IMR-90 (cell line): ENCODE measurements at regions not wholly inside any gene's neighbourhood (a gene's known extent, or its start where the extent isn't known, plus 50 kb on each side); places are given as distances from the start of the nearest gene placed in this dataset.

Source experiments
- ATAC-seq: fragments of 200-7000 bp; cut with Tn5 transposase; 2 replicates; pipeline ENCODE4 v1.9.1; 2020; ENCODE audit warnings: low read depth, mild to moderate bottlenecking, moderate library complexity
- BruUV-seq: library from RNA; stranded (reverse); fragments of 400-500 nt; replicated peaks from 2 replicates; lab custom pipeline; 2021; lab: Mats Ljungman, UMichigan
- CTCF ChIA-PET: fragments of 300-600 bp; formaldehyde crosslinking; extraction: SDS; loops from one replicate; lab custom pipeline; 2021; ENCODE audit warnings: antibody characterized with exemption; lab: Yijun Ruan, JAX
- POLR2A ChIA-PET: fragments of 300-600 bp; sonication (Branson Sonifier 250); formaldehyde crosslinking; loops from one replicate; lab custom pipeline; 2022; ENCODE audit warnings: antibody characterized with exemption; ENCODE audit not compliant: unreplicated experiment; lab: Charles Lee
- DNase-seq: peaks from one replicate; pipeline ENCODE4 v3.0.0; 2013
- H2AFZ ChIP-seq: replicated peaks from 2 replicates; pipeline ENCODE3; 2013; ENCODE audit warnings: low read length, mild to moderate bottlenecking; ENCODE audit not compliant: poor library complexity
- H2AK5ac ChIP-seq: 2 replicates; pipeline ENCODE4 v1.6.1; 2013; ENCODE audit warnings: low read depth, low read length, inconsistent platforms
- H2AK9ac ChIP-seq: replicated peaks from 2 replicates; pipeline ENCODE3; 2013; ENCODE audit warnings: mild to moderate bottlenecking, low read depth, low read length, moderate library complexity; ENCODE audit not compliant: poor library complexity
- H2BK120ac ChIP-seq: 2 replicates; pipeline ENCODE4 v1.6.1; 2013; ENCODE audit warnings: low read depth, low read length, inconsistent platforms
- H2BK15ac ChIP-seq: 3 replicates; pipeline ENCODE4 v1.6.1; 2013; ENCODE audit warnings: low read depth, low read length, inconsistent platforms
- H2BK20ac ChIP-seq: 2 replicates; pipeline ENCODE4 v1.6.1; 2013; ENCODE audit warnings: low read depth, mild to moderate bottlenecking, inconsistent platforms, low read length, moderate library complexity
- H2BK5ac ChIP-seq: 2 replicates; pipeline ENCODE4 v1.6.1; 2013; ENCODE audit warnings: mild to moderate bottlenecking, low read depth, low read length, inconsistent platforms; ENCODE audit not compliant: poor library complexity, severe bottlenecking
- H3K14ac ChIP-seq: replicated peaks from 2 replicates; pipeline ENCODE4 v1.6.1; 2013; ENCODE audit warnings: low read depth, low read length, inconsistent platforms
- H3K18ac ChIP-seq: 2 replicates; pipeline ENCODE4 v1.6.1; 2013; ENCODE audit warnings: low read depth, low read length, control low read depth
- H3K23ac ChIP-seq: 2 replicates; pipeline ENCODE4 v1.6.1; 2013; ENCODE audit warnings: low read depth, low read length, inconsistent platforms
- H3K27ac ChIP-seq: 2 replicates; pipeline ENCODE4 v1.5.1; 2013; ENCODE audit warnings: mild to moderate bottlenecking, control low read depth, low read length; ENCODE audit not compliant: insufficient read depth
- H3K27me3 ChIP-seq: 2 replicates; pipeline ENCODE4 v1.6.1; 2013; ENCODE audit warnings: low read length; ENCODE audit not compliant: control insufficient read depth, insufficient read depth
- H3K36me3 ChIP-seq: 2 replicates; pipeline ENCODE4 v1.6.1; 2013; ENCODE audit warnings: low read length, mixed read lengths; ENCODE audit not compliant: control insufficient read depth, insufficient read depth
- H3K4ac ChIP-seq: 2 replicates; pipeline ENCODE4 v1.6.1; 2013; ENCODE audit warnings: low read depth, low read length, inconsistent platforms
- H3K4me1 ChIP-seq: 2 replicates; pipeline ENCODE4 v1.6.1; 2013; ENCODE audit warnings: low read length, mixed read lengths; ENCODE audit not compliant: control insufficient read depth, insufficient read depth
- H3K4me2 ChIP-seq: 2 replicates; pipeline ENCODE4 v1.6.1; 2013; ENCODE audit warnings: low read depth, mild to moderate bottlenecking, control low read depth, low read length, moderate library complexity
- H3K4me3 ChIP-seq: 2 replicates; pipeline ENCODE4 v1.5.1; 2013; ENCODE audit warnings: low read depth, mild to moderate bottlenecking, control low read depth, low read length, moderate library complexity; ENCODE audit not compliant: insufficient read depth
- H3K56ac ChIP-seq: 2 replicates; pipeline ENCODE4 v1.6.1; 2013; ENCODE audit warnings: low read length, inconsistent platforms; ENCODE audit not compliant: insufficient read depth; ENCODE audit errors: extremely low read depth
- H3K79me1 ChIP-seq, 2 experiments: 2 replicates each; pipeline ENCODE4 v1.6.1; 2013; ENCODE audit warnings: low read length in 2 of 2, inconsistent platforms in 1 of 2, low read depth in 1 of 2
- H3K9ac ChIP-seq: 2 replicates; pipeline ENCODE4 v1.6.1; 2013; ENCODE audit warnings: low read depth, low read length, control low read depth
- H3K9me1 ChIP-seq: 2 replicates; pipeline ENCODE4 v1.6.1; 2013; ENCODE audit warnings: low read length, inconsistent platforms; ENCODE audit not compliant: insufficient read depth
- H3K9me3 ChIP-seq: 2 replicates; pipeline ENCODE4 v1.6.1; 2013; ENCODE audit warnings: low read length; ENCODE audit not compliant: control insufficient read depth, insufficient read depth
- H4K20me1 ChIP-seq: 2 replicates; pipeline ENCODE4 v1.6.1; 2013; ENCODE audit warnings: low read length, inconsistent platforms; ENCODE audit not compliant: insufficient read depth
- H4K5ac ChIP-seq: 2 replicates; pipeline ENCODE4 v1.6.1; 2013; ENCODE audit warnings: mild to moderate bottlenecking, low read depth, low read length, control low read depth
- H4K8ac ChIP-seq, 2 experiments: 2 replicates each; pipeline ENCODE4 v1.6.1; 2013; ENCODE audit warnings: low read depth in 2 of 2, low read length in 2 of 2, control low read depth in 1 of 2, inconsistent platforms in 1 of 2
- H4K91ac ChIP-seq: 2 replicates; pipeline ENCODE4 v1.6.1; 2013; ENCODE audit warnings: low read depth, low read length, inconsistent platforms; ENCODE audit not compliant: insufficient read depth
- MAZ ChIP-seq: IDR thresholded peaks from 2 replicates; pipeline ENCODE4 v1.6.1; 2012; ENCODE audit warnings: low read depth, mild to moderate bottlenecking, low read length, improper control_type of control experiment, moderate library complexity, borderline replicate concordance
- NFE2L2 ChIP-seq: fragments of 150-350 bp; IDR thresholded peaks from 2 replicates; pipeline ENCODE4 v1.6.1; 2016; ENCODE audit warnings: low read depth, mild to moderate bottlenecking, low read length
- WGBS, 2 experiments: methylation state at CpG; one replicate each; pipeline versions ENCODE4 v1.1.5 to v1.1.7; 2013; ENCODE audit warnings: missing lambda C conversion rate in 2 of 2; ENCODE audit not compliant: insufficient read length in 1 of 2; ENCODE audit errors: extremely low coverage in 2 of 2; 5-methylcytosine and 5-hydroxymethylcytosine counted together
- dilution Hi-C: fragments of 300-500 bp; cut with HindIII; formaldehyde crosslinking; loops from one replicate; pipeline ENCODE4 v1.14.3; 2018; ENCODE audit warnings: low sequenced_read_pairs; ENCODE audit not compliant: unreplicated experiment
- in situ Hi-C: fragments of 300-500 bp; cut with MboI; formaldehyde crosslinking; loops from 3 replicates; pipeline ENCODE4 v1.14.3; 2019; ENCODE audit warnings: low sequenced_read_pairs, inconsistent platforms, mixed read lengths
- intact Hi-C: fragments of 100-400 bp; cut with micrococcal nuclease; formaldehyde crosslinking; loops from 2 replicates; pipeline ENCODE4 v1.10.0; 2022

DNA sequence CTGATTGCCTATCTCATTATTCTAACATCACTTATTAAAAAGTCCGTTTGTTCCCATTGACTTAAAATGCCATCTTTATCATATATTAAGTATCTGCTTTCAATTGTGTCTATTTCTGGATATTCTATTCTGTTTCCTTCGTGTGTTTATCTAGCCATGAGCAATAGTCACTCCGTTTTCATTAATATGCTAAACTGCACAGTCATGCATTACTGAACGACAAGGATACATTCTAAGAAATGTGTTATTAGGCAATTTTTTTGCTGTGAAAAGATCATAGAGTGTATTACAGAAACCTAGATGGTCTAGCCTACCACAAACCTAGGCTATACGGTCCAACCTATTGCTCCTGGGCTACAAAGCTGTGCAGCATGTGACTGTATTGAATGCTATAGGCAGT lies 482.9 kb downstream of the IRX1 start:
- Histone ChIP-seq H4K91ac (no peak overlapping the region), H2BK20ac (no peak overlapping the region), H3K27me3 (no peaks in the 10 kb centered on the region), H3K9me1 (no peaks in the 10 kb centered on the region), H2AFZ (no peak overlapping the region), H2BK5ac (no peak overlapping the region), H3K4ac (no peak overlapping the region), H3K14ac (no peak overlapping the region), H3K4me1 (no peaks in the 10 kb centered on the region), H3K4me3 (no peak overlapping the region), H2AK9ac (no peak overlapping the region), H4K8ac (no peak overlapping the region), H4K5ac (no peak overlapping the region), H2BK120ac (no peak overlapping the region), H3K79me1 (no peaks in the 10 kb centered on the region), H4K20me1 (no peaks in the 10 kb centered on the region), H3K4me2 (no peak overlapping the region), H3K18ac (no peak overlapping the region), H3K27ac (no peak overlapping the region), H3K36me3 (no peaks in the 10 kb centered on the region), H3K23ac (no peak overlapping the region), H3K9ac (no peak overlapping the region), H3K9me3 (peaks cover 27% of the 10 kb centered on the region), H2BK15ac (no peak overlapping the region), H3K56ac (no peak overlapping the region), H2AK5ac (no peak overlapping the region)
- ChIA-PET CTCF (no interaction called here), POLR2A (no interaction called here)
- no CpG with 5 or more reads among the region's 5 CpGs for WGBS, 2 experiments
- TF ChIP-seq MAZ: no peak
- TF ChIP-seq NFE2L2: peak; percentile 52; the same call in 1 of the 2 replicates
- intact Hi-C loops: no loop called here
- DNase-seq: no peak
- BruUV-seq: no TSS peak
- in situ Hi-C loops: no loop called here
- dilution Hi-C loops: no loop called here
- no peak for ATAC-seq
